Transverse colon (tissue), 4 donors: ENCODE measurements at regions not wholly inside any gene's neighbourhood (a gene's known extent, or its start where the extent isn't known, plus 50 kb on each side); places are given as distances from the start of the nearest gene placed in this dataset.

ENCODE experiments used
- DNase-seq: peaks from one replicate; pipeline ENCODE4 v3.0.0-alpha.2; 2019
- H3K27ac ChIP-seq, 4 donors: fragments of 200-600 bp; sonication (generic); 2 replicates each; pipeline ENCODE4 v1.5.1; 2016 to 2018; ENCODE audit warnings: inconsistent platforms in 4 of 4
- H3K27me3 ChIP-seq: fragments of 200-600 bp; sonication (generic); 2 replicates; pipeline ENCODE4 v1.5.1; 2017; ENCODE audit warnings: inconsistent platforms
- H3K36me3 ChIP-seq, 4 donors: fragments of 200-600 bp; sonication (generic); 2 replicates each; pipeline ENCODE4 v1.5.1; 2017 to 2019; ENCODE audit warnings: inconsistent platforms in 4 of 4
- H3K4me1 ChIP-seq, 4 donors: fragments of 200-600 bp; sonication (generic); 2 replicates each; pipeline ENCODE4 v1.5.1; 2017 to 2020; ENCODE audit warnings: inconsistent platforms in 4 of 4
- H3K4me3 ChIP-seq, 4 donors: fragments of 200-600 bp; sonication (generic); 1 replicate in 1 of 4; 2 replicates in 3 of 4; pipeline versions ENCODE4 v1.5.1 to v1.6.1; 2017 to 2019; ENCODE audit warnings: inconsistent platforms in 4 of 4
- H3K9me3 ChIP-seq, 2 donors: fragments of 200-600 bp; sonication (generic); 2 replicates each; pipeline ENCODE4 v1.5.1; 2017 to 2019; ENCODE audit warnings: inconsistent platforms in 2 of 2
- EP300 ChIP-seq: sonication (generic); formaldehyde crosslinking; IDR thresholded peaks from one replicate; pipeline ENCODE4 v1.6.1; 2017; ENCODE audit warnings: antibody characterized with exemption, low read depth
- POLR2A ChIP-seq: fragments of 450-650 bp; IDR thresholded peaks from one replicate; pipeline ENCODE4 v1.6.1; 2016; ENCODE audit warnings: antibody characterized with exemption, mild to moderate bottlenecking, moderate library complexity
- POLR2AphosphoS5 ChIP-seq, 3 donors: sonication (generic); formaldehyde crosslinking; IDR thresholded peaks; one replicate each; pipeline ENCODE4 v1.6.1; 2016; ENCODE audit warnings: antibody characterized with exemption in 3 of 3
- WGBS, 2 donors: methylation state at CpG; one replicate each; pipeline ENCODE4 v1.1.5; 2018; ENCODE audit warnings: low coverage in 1 of 2; 5-methylcytosine and 5-hydroxymethylcytosine counted together
- in situ Hi-C, 4 donors: fragments of 200-750 bp; cut with MboI; loops; one replicate each; pipeline versions ENCODE4 v1.15.0 to v1.15.1; 2017; ENCODE audit warnings: low sequenced_read_pairs in 3 of 4, low pct_ligation_motif_present in 1 of 4, low pct_unique_long_range_greater_than_20kb in 1 of 4
- intact Hi-C: fragments of 100-400 bp; cut with DNase I; formaldehyde crosslinking; loops from one replicate; pipeline ENCODE4 v1.15.1; 2023; ENCODE audit warnings: low total_unique reads
- TF ChIP-seq, protein P1 (sequence below), 5 experiments: fragments of 200-600 bp in 3 of 5; fragments of 450-650 bp in 2 of 5; sonication (generic) in 3 of 5; IDR thresholded peaks; 1 replicate in 2 of 5; 2 replicates in 3 of 5; pipeline ENCODE4 v1.5.1; 2016 to 2017; ENCODE audit warnings: antibody characterized with exemption in 5 of 5, inconsistent platforms in 3 of 5, mild to moderate bottlenecking in 2 of 5, moderate library complexity in 1 of 5

DNA sequence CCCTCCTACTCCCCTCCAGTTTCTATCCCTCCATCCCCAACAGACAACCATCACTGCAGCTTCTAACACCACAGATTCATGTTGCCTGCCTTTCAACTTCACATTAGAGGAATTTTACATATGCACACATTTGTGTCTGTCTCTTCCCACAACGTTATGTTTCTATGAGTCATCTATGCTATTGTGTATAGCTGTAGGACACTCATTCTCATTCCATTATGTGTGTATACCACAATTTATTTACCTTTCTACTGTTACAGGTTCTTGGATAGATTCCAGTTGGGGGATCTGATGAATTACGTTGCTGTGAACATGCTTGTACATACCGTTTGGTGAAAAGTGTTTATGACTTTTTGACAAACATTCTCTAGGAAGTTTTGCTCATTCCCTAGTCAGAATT, 58.8 kb upstream of the TRPC3 start:
- H3K27ac ChIP-seq, result no peak overlapping the region
- TF ChIP-seq POLR2A (no peak), EP300 (no peak), POLR2AphosphoS5 (IDR thresholded peaks at IDR 0.05) (no peak)
- TF ChIP-seq, protein P1, sequence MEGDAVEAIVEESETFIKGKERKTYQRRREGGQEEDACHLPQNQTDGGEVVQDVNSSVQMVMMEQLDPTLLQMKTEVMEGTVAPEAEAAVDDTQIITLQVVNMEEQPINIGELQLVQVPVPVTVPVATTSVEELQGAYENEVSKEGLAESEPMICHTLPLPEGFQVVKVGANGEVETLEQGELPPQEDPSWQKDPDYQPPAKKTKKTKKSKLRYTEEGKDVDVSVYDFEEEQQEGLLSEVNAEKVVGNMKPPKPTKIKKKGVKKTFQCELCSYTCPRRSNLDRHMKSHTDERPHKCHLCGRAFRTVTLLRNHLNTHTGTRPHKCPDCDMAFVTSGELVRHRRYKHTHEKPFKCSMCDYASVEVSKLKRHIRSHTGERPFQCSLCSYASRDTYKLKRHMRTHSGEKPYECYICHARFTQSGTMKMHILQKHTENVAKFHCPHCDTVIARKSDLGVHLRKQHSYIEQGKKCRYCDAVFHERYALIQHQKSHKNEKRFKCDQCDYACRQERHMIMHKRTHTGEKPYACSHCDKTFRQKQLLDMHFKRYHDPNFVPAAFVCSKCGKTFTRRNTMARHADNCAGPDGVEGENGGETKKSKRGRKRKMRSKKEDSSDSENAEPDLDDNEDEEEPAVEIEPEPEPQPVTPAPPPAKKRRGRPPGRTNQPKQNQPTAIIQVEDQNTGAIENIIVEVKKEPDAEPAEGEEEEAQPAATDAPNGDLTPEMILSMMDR (IDR thresholded peaks at IDR 0.05), result no peak
- H3K27me3 ChIP-seq, result no peaks in the 10 kb centered on the region
- no peaks in the 10 kb centered on the region for H3K9me3 ChIP-seq
- no peaks in the 10 kb centered on the region for H3K4me1 ChIP-seq
- WGBS, 2 donors, result 30 to 32% methylated on average over 3 of the region's 3 CpGs
- intact Hi-C loops, result no loop called here
- in situ Hi-C loops, result no loop called here
- no peaks in the 10 kb centered on the region for H3K36me3 ChIP-seq
- DNase-seq, result no peak
- no peak overlapping the region for H3K4me3 ChIP-seq

DNA sequence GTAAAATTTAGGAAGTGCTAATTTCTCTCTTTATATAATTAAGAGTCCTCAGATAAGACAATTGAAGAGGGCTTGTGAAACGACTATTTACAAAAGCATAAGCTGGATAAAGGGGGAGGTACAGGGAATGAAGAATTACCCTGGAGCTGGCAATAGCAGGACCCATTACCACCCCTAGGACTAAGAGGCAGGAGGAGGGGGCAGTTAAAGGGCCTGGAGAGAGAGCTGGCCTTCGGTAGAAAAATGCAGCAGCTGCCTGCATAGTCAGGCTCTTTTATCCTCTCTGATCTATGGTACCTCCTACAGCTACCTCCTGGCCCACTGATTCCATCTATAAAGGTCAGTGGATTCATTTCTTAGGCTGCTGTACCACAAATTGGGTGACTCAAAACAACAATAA, 57.7 kb upstream of the TRPC3 start:
- 40 to 60% methylated on average over 2 of the region's 2 CpGs for whole genome bisulfite sequencing, 2 donors
- H3K9me3 ChIP-seq, result no peaks in the 10 kb centered on the region
- H3K27ac ChIP-seq, result no peak overlapping the region
- no peaks in the 10 kb centered on the region for H3K4me1 ChIP-seq
- H3K27me3 ChIP-seq, result no peaks in the 10 kb centered on the region
- intact Hi-C loops (no loop called here), in situ Hi-C loops (no loop called here)
- H3K4me3 ChIP-seq, result no peak overlapping the region
- no peak for DNase-seq
- H3K36me3 ChIP-seq, result no peaks in the 10 kb centered on the region
- TF ChIP-seq POLR2A (no peak), POLR2AphosphoS5 (IDR thresholded peaks at IDR 0.05) (no peak), EP300 (no peak)
- TF ChIP-seq, protein P1 (IDR thresholded peaks at IDR 0.05), result no peak

DNA sequence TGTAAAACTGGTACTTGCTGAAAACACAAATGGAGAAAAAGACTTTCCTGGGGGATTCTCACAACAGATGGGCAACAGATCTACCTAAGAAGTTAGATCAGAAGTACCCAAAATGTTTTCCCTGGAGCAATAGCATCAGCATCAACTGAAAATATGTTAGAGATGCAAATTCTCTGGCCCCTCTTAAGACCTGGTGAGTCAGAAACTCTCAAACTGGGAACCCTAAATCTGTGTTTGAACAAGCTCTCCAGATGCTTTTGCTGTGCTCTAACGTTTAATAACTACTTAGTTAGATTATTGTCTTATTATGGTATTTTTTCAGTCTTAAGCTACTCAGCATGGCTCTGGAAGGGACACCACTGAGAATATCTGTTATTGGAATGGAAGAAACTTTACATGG, 55.2 kb upstream of the TRPC3 start:
- in situ Hi-C loops, result no loop called here

DNA sequence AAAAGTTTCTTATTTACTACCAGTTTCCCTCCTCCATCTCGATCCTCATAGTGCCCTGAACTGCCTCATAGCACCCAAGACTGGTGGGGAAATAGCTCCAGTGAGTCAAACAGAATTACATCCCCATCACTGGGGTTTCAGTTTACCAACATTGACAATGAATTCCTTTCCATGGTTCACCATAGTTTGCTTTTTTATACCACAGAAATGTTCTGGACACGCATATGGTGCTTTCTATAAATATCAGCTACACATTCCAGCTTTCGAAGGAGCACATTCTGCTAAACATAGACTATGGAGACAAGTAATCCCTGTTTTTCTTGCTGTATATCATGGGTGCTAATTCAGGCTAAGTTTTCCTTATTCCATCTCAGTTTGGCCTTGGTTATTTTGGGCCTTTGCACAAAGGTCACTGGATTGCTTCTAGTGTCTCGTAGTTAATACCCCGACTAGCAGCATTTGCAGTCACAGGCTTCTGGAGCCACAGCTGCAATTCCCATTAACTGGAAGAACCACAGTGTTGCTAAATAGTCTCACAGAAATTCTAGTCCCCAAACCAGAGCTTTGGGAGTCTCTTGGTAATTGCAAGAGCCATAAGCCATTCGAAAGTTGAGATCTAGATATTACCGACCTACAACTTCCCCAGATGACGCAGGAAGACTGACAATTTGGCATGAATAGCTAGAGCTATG, 53.4 kb upstream of the TRPC3 start:
- no peak for DNase-seq
- H3K9me3 ChIP-seq, result no peaks in the 10 kb centered on the region
- intact Hi-C loops (no loop called here), in situ Hi-C loops (no loop called here)
- no peaks in the 10 kb centered on the region for H3K36me3 ChIP-seq
- TF ChIP-seq POLR2AphosphoS5 (IDR thresholded peaks at IDR 0.05) (no peak), EP300 (no peak), POLR2A (no peak)
- TF ChIP-seq, protein P1 (IDR thresholded peaks at IDR 0.05), result no peak
- WGBS, 2 donors, result 81 to 86% methylated on average over 8 of the region's 8 CpGs
- H3K4me1 ChIP-seq, result no peaks in the 10 kb centered on the region
- H3K27ac ChIP-seq, result no peak overlapping the region
- H3K27me3 ChIP-seq, result no peaks in the 10 kb centered on the region
- no peak overlapping the region for H3K4me3 ChIP-seq

More for the DNA sequence above, 55.2 kb upstream of the TRPC3 start:
- no peak overlapping the region for H3K27ac ChIP-seq
- no peaks in the 10 kb centered on the region for H3K36me3 ChIP-seq
- intact Hi-C loops, result no loop called here
- 33 to 38% methylated on average over 1 of the region's 1 CpG for WGBS, 2 donors
- H3K4me1 ChIP-seq, result no peaks in the 10 kb centered on the region
- no peak for TF ChIP-seq POLR2AphosphoS5 (IDR thresholded peaks at IDR 0.05)
- no peaks in the 10 kb centered on the region for H3K27me3 ChIP-seq
- DNase-seq, result no peak
- H3K9me3 ChIP-seq, result no peaks in the 10 kb centered on the region
- H3K4me3 ChIP-seq, result no peak overlapping the region

DNA sequence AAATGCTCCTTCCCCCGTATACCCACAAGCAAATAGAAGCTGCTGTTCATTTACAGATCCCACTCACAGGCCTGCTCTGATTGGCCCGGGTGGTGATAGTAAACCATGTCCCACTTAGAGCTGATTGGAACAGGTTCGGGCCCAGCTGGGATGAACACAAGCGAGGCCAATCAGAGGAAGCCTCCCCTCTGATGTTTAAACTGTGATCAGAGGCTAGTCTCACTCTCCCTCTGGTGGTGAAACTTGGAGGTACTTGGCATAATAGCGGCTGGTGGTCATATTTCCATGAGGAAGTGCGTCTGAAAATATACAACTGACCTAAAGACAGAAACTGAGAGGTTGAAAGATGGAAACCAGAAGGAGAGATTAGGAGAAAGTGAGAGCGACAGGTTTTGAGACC, 51.5 kb upstream of the TRPC3 start:
- Histone ChIP-seq H3K4me1 (no peaks in the 10 kb centered on the region), H3K27me3 (no peaks in the 10 kb centered on the region), H3K36me3 (no peaks in the 10 kb centered on the region), H3K27ac (no peak overlapping the region), H3K4me3 (no peak overlapping the region), H3K9me3 (no peaks in the 10 kb centered on the region)
- TF ChIP-seq POLR2AphosphoS5 (IDR thresholded peaks at IDR 0.05), result no peak
- TF ChIP-seq, protein P1 (IDR thresholded peaks at IDR 0.05), result peak; percentile 40 to 78 (median 57)
- no peak for TF ChIP-seq POLR2A
- TF ChIP-seq EP300, result no peak
- in situ Hi-C loops (no loop called here), intact Hi-C loops (no loop called here)
- peak; percentile 48 for DNase-seq
- WGBS, 2 donors, result 68 to 80% methylated on average over 1 to 7 of the region's 7 CpGs
